Stomach (tissue), 4 donors: ENCODE measurements at regions not wholly inside any gene's neighbourhood (a gene's known extent, or its start where the extent isn't known, plus 50 kb on each side); places are given as distances from the start of the nearest gene placed in this dataset.

Experiments
- CTCF ChIP-seq, 7 experiments: fragments of 450-650 bp in 4 of 7; fragments of 200-600 bp in 3 of 7; sonication (generic) in 3 of 7; IDR thresholded peaks; one replicate each; pipeline ENCODE4 v1.5.1; 2016 to 2019; ENCODE audit warnings: antibody characterized with exemption in 7 of 7, control low read depth in 2 of 7, mild to moderate bottlenecking in 1 of 7
- EP300 ChIP-seq: sonication (generic); formaldehyde crosslinking; IDR thresholded peaks from one replicate; pipeline ENCODE4 v1.6.1; 2017; ENCODE audit warnings: antibody characterized with exemption
- POLR2A ChIP-seq, 4 donors: fragments of 450-650 bp; IDR thresholded peaks; one replicate each; pipeline ENCODE4 v1.6.1; 2016; ENCODE audit warnings: antibody characterized with exemption in 4 of 4, control low read depth in 2 of 4, mild to moderate bottlenecking in 1 of 4, moderate library complexity in 1 of 4

- TF ChIP-seq CTCF (IDR thresholded peaks at IDR 0.05) (no peak), POLR2A (IDR thresholded peaks at IDR 0.05) (no peak), EP300 (no peak)
Measured at GRCh38 chr18:8526332-8526731, 82.9 kb upstream of the RAB12 start.
